ENCODE measurements at regions not wholly inside any gene's neighbourhood (a gene's known extent, or its start where the extent isn't known, plus 50 kb on each side); places are given as distances from the start of the nearest gene placed in this dataset.

DNA sequence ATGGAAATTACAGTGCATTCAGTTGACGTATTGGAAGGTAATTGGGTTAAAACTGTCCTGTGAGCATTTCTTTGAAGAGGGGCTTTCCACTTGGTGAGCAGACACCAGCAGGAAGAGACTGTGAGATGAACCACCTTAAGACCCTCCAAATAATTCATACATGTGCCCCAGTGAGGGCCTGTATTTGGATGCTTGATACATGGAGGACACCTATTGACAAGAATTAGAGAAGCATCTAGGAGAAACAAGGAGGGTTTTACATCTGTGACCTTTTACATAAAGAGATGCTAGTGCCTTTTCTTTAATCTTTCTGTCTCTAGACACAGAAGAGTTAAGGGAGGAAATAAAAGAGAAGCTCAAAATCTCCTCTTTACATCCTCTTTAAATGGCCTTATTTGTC lies 1115.3 kb upstream of the IGFBP7 start:
- Mint-ChIP-seq H3K27me3 (ENCODE audit: low read depth, poor library complexity) (no peaks in the 10 kb centered on the region), H3K36me3 (ENCODE audit: low read depth) (no peaks in the 10 kb centered on the region), H3K9me3 (peaks cover 6% of the 10 kb centered on the region), H3K4me1 (no peaks in the 10 kb centered on the region), H3K27ac (no peak overlapping the region), H3K4me3 (no peak overlapping the region)
- TF ChIP-seq, protein P1, sequence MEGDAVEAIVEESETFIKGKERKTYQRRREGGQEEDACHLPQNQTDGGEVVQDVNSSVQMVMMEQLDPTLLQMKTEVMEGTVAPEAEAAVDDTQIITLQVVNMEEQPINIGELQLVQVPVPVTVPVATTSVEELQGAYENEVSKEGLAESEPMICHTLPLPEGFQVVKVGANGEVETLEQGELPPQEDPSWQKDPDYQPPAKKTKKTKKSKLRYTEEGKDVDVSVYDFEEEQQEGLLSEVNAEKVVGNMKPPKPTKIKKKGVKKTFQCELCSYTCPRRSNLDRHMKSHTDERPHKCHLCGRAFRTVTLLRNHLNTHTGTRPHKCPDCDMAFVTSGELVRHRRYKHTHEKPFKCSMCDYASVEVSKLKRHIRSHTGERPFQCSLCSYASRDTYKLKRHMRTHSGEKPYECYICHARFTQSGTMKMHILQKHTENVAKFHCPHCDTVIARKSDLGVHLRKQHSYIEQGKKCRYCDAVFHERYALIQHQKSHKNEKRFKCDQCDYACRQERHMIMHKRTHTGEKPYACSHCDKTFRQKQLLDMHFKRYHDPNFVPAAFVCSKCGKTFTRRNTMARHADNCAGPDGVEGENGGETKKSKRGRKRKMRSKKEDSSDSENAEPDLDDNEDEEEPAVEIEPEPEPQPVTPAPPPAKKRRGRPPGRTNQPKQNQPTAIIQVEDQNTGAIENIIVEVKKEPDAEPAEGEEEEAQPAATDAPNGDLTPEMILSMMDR (IDR thresholded peaks at IDR 0.05) = no peak
- no peak for DNase-seq

DNA sequence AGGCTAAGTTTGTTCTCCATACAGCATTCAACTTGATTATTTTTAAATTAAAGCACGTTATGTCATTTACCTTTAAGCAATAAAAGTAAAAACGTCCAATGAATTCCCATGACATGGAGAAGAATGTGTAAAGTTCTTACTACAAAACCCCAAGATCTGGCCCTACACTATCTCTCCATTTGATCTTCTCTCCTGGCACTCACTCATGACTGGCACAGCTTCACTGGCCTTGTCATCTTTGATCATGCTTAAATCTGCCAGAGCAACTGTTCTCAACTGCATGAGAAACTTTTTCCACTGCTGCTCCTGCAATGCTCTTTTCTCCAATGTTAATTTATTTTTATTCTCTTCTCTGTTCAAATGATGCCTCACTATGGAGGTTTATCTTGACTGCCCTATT lies 1109.0 kb upstream of the IGFBP7 start:
- H3K4me3 Mint-ChIP-seq = no peak overlapping the region
- no peak overlapping the region for H3K27ac Mint-ChIP-seq
- H3K4me1 Mint-ChIP-seq = no peaks in the 10 kb centered on the region
- TF ChIP-seq, protein P1 (IDR thresholded peaks at IDR 0.05) = no peak
- H3K36me3 Mint-ChIP-seq (ENCODE audit: low read depth) = no peaks in the 10 kb centered on the region
- no peaks in the 10 kb centered on the region for H3K27me3 Mint-ChIP-seq (ENCODE audit: low read depth, poor library complexity)
- H3K9me3 Mint-ChIP-seq = peaks cover 13% of the 10 kb centered on the region
- DNase-seq = no peak

DNA sequence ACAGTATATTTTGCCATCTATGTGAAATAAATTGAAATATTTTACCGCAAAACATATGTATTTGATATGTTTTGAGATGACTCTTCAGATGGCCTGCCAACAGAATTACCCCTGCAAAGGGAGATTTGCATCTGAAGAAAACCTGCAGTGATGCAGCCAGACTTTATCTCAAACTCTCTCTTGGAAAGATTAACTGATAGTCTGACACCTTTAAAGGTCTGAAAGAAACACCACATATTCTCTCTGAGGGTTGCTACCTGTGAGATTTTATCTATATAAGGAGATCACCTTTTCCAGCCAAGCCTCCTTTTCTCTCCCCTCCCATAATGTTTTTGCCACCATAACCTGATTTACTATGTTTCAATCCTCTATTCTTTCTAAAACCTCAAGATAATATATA lies 1106.3 kb upstream of the IGFBP7 start:
- H3K27ac Mint-ChIP-seq = no peak overlapping the region
- H3K36me3 Mint-ChIP-seq (ENCODE audit: low read depth) = no peaks in the 10 kb centered on the region
- H3K27me3 Mint-ChIP-seq (ENCODE audit: low read depth, poor library complexity) = no peaks in the 10 kb centered on the region
- no peaks in the 10 kb centered on the region for H3K4me1 Mint-ChIP-seq
- H3K9me3 Mint-ChIP-seq = peaks cover 13% of the 10 kb centered on the region
- TF ChIP-seq, protein P1 (IDR thresholded peaks at IDR 0.05) = no peak
- no peak for DNase-seq
- no peak overlapping the region for H3K4me3 Mint-ChIP-seq

DNA sequence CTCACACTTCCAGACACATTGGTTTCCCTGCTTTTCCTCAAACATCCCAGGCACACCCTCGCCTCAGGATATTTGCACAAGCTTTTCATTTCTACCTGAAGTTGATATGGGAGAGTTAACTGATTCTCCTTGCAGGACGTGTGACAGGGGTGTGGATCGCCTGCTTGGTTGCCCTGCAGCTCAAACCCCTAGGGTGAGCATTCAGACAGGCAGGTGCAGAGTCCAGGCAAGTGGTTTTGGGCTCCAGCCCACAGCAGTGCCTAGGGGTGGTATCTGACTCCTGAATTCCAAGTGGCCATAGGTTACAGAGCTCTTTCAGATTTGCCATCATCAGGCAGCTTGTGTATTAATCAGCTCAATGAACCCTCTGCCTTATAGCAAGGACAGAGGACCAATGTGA lies 1104.2 kb upstream of the IGFBP7 start:
- DNase-seq = no peak
- Mint-ChIP-seq H3K36me3 (ENCODE audit: low read depth) (no peaks in the 10 kb centered on the region), H3K9me3 (peaks cover 4% of the 10 kb centered on the region), H3K27ac (no peak overlapping the region), H3K4me1 (no peaks in the 10 kb centered on the region), H3K4me3 (no peak overlapping the region), H3K27me3 (ENCODE audit: low read depth, poor library complexity) (no peaks in the 10 kb centered on the region)
- TF ChIP-seq, protein P1 (IDR thresholded peaks at IDR 0.05) = no peak

DNA sequence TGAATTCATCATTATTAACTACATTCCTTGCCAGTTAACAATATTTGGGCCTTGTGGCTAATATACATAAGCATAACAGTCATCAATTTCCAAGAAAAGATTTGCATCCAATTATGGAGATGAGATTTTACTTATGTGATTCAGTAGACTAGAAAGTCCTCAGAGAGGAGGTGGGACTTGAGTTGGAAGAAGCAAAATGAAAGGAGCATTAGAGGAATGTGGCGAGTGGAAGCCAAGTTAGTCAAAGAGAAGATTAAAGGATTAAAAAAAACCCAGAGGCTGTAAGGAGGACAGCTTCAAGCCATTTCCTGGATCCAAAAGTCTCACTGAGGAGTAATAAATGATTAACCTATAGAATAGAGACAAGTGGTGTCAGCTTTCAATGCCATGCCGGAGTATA lies 1099.4 kb upstream of the IGFBP7 start:
- no peak overlapping the region for H3K4me3 Mint-ChIP-seq
- no peaks in the 10 kb centered on the region for H3K4me1 Mint-ChIP-seq
- no peaks in the 10 kb centered on the region for H3K36me3 Mint-ChIP-seq (ENCODE audit: low read depth)
- DNase-seq = no peak
- H3K27ac Mint-ChIP-seq = no peak overlapping the region
- TF ChIP-seq, protein P1 (IDR thresholded peaks at IDR 0.05) = no peak
- H3K27me3 Mint-ChIP-seq (ENCODE audit: low read depth, poor library complexity) = no peaks in the 10 kb centered on the region
- no peaks in the 10 kb centered on the region for H3K9me3 Mint-ChIP-seq

DNA sequence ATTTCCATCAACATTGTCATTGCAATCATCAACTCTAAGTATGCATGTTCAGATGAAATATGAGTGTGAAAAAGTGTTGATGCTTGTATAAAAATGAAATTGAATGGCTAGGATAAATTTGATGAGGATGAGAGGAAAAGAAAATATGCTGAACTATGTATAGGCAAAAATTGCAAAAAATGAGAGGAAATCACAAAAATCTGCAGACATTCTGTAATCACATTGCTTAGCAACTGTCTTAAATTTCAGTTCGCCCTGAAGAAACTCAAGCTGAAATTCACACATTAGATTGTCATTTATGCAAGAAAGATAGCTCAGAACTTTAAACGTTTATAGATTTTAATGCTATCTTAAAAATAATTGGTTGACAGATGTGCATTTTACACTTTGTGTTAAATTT lies 1098.8 kb upstream of the IGFBP7 start:
- H3K4me3 Mint-ChIP-seq = no peak overlapping the region
- no peaks in the 10 kb centered on the region for H3K36me3 Mint-ChIP-seq (ENCODE audit: low read depth)
- DNase-seq = no peak
- H3K4me1 Mint-ChIP-seq = no peaks in the 10 kb centered on the region
- H3K27me3 Mint-ChIP-seq (ENCODE audit: low read depth, poor library complexity) = no peaks in the 10 kb centered on the region
- TF ChIP-seq, protein P1 (IDR thresholded peaks at IDR 0.05) = no peak
- no peaks in the 10 kb centered on the region for H3K9me3 Mint-ChIP-seq
- no peak overlapping the region for H3K27ac Mint-ChIP-seq
